Common myeloid progenitor, CD34-positive (primary cell): ENCODE measurements at regions not wholly inside any gene's neighbourhood (a gene's known extent, or its start where the extent isn't known, plus 50 kb on each side); places are given as distances from the start of the nearest gene placed in this dataset.

Experiments
- CTCF ChIA-PET: fragments of 350-600 bp; sonication (Branson Sonifier 250); formaldehyde crosslinking; loops from one replicate; lab custom pipeline; 2021; ENCODE audit warnings: antibody characterized with exemption; lab: Charles Lee
- POLR2A ChIA-PET: fragments of 350-600 bp; sonication (Branson Sonifier 250); formaldehyde crosslinking; loops from one replicate; lab custom pipeline; 2021; ENCODE audit warnings: antibody characterized with exemption; lab: Charles Lee
- DNase-seq, 3 donors: peaks; one replicate each; pipeline versions ENCODE4 v3.0.0 to v3.0.0-alpha.2; 2013
- H3K27ac ChIP-seq, 2 experiments: 1 replicate in 1 of 2; 2 replicates in 1 of 2; pipeline ENCODE4 v1.7.0; 2013; ENCODE audit warnings: inconsistent platforms in 2 of 2, low read length in 2 of 2, mild to moderate bottlenecking in 2 of 2, low read depth in 1 of 2, moderate library complexity in 1 of 2; ENCODE audit not compliant: severe bottlenecking in 2 of 2, insufficient read depth in 1 of 2, poor library complexity in 1 of 2
- H3K27me3 ChIP-seq, 5 experiments: replicated peaks in 2 of 5; 1 replicate in 3 of 5; 2 replicates in 2 of 5; pipeline versions ENCODE4 v1.6.1 to v1.7.0; 2013; ENCODE audit warnings: low read length in 4 of 5, mild to moderate bottlenecking in 2 of 5, moderate library complexity in 2 of 5, inconsistent platforms in 1 of 5; ENCODE audit not compliant: insufficient read depth in 5 of 5, control insufficient read depth in 4 of 5
- H3K36me3 ChIP-seq, 4 experiments: 1 replicate in 2 of 4; 2 replicates in 2 of 4; pipeline versions ENCODE4 v1.6.1 to v1.7.0; 2013; ENCODE audit warnings: low read length in 3 of 4, control low read depth in 1 of 4, mild to moderate bottlenecking in 1 of 4; ENCODE audit not compliant: control insufficient read depth in 4 of 4, insufficient read depth in 4 of 4
- H3K4me1 ChIP-seq, 4 experiments: 1 replicate in 3 of 4; 2 replicates in 1 of 4; pipeline versions ENCODE4 v1.6.1 to v1.7.1; 2013; ENCODE audit warnings: low read length in 3 of 4, mild to moderate bottlenecking in 3 of 4, control low read depth in 1 of 4, inconsistent platforms in 1 of 4, moderate library complexity in 1 of 4; ENCODE audit not compliant: control insufficient read depth in 4 of 4, insufficient read depth in 4 of 4; ENCODE audit errors: control extremely low read depth in 1 of 4
- H3K4me3 ChIP-seq, 7 experiments: 1 replicate in 4 of 7; 2 replicates in 3 of 7; pipeline versions ENCODE4 v1.5.1 to v1.7.0; 2013; ENCODE audit warnings: mild to moderate bottlenecking in 7 of 7, low read length in 6 of 7, moderate library complexity in 6 of 7, inconsistent platforms in 2 of 7, low read depth in 2 of 7, control low read depth in 1 of 7; ENCODE audit not compliant: insufficient read depth in 4 of 7, control insufficient read depth in 1 of 7; ENCODE audit errors: extremely low read depth in 1 of 7
- H3K9me3 ChIP-seq, 5 experiments: 1 replicate in 4 of 5; 2 replicates in 1 of 5; pipeline versions ENCODE4 v1.6.1 to v1.7.1; 2013; ENCODE audit warnings: low read length in 4 of 5, mild to moderate bottlenecking in 2 of 5, inconsistent platforms in 1 of 5, low read depth in 1 of 5, moderate library complexity in 1 of 5; ENCODE audit not compliant: control insufficient read depth in 4 of 5, insufficient read depth in 2 of 5; ENCODE audit errors: control extremely low read depth in 1 of 5
- WGBS: methylation state at CpG from one replicate; pipeline ENCODE4 v1.1.5; 2013; ENCODE audit not compliant: insufficient coverage; 5-methylcytosine and 5-hydroxymethylcytosine counted together

DNA sequence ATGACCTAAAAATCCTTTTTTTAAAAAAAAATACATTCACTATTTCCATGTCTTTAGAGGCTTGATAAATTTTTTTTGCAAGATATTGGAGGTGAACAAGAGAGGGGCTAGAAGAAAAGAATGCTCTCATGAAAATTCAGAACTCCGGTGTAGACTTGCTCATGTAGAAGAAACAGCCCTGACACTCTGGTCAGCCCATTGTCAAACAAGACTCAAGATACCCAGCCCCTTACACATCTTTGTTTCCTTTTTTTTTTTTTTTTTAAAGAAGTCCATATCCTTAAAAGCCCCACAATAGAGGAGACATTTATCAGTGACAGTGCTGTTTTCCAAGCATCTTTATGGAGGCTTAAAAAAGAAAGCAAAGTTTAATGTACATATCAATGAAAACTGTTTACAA is 196.8 kb upstream of the RORA start:
- Histone ChIP-seq H3K9me3 (no peaks in the 10 kb centered on the region), H3K4me3 (no peak overlapping the region), H3K4me1 (peaks cover 0 to 3% (median 0%) of the 10 kb centered on the region in 4 experiments), H3K27ac (no peak overlapping the region), H3K27me3 (no peaks in the 10 kb centered on the region), H3K36me3 (no peaks in the 10 kb centered on the region)
- WGBS = no CpG with 5 or more reads among the region's 1 CpG
- no peak for DNase-seq
- ChIA-PET CTCF (no interaction called here), POLR2A (no interaction called here)

DNA sequence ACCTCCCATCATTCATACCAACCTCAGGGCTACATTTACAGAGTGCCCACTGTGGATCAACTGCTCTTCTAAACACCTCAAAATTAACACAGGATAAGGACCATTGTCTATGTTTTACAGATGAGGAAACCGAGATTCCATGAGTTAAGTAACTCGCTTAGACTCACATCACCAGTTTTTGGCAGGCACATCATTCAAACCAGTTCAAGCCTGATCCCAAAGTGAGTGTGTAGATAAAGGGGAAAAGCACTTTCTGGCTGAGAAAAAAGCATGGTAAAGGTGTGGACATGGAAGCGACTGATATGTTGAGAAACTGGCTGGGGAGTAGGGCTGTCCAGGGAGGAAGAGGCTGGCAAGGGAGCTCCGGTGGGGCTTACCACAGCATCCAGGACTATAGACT is 193.7 kb upstream of the RORA start:
- H3K4me1 ChIP-seq = peaks cover 0 to 3% (median 0%) of the 10 kb centered on the region in 4 experiments
- DNase-seq = no peak
- no peaks in the 10 kb centered on the region for H3K36me3 ChIP-seq
- CTCF ChIA-PET = interaction anchor here (0.6 kb wide), 1 partner anchor 28 kb away, joined by 3 read pairs; no protein-coding TSS in a partner anchor
- H3K9me3 ChIP-seq = no peaks in the 10 kb centered on the region
- no peak overlapping the region for H3K4me3 ChIP-seq
- H3K27ac ChIP-seq = no peak overlapping the region
- POLR2A ChIA-PET = no interaction called here
- WGBS = 100% methylated on average over 2 of the region's 4 CpGs
- no peaks in the 10 kb centered on the region for H3K27me3 ChIP-seq

DNA sequence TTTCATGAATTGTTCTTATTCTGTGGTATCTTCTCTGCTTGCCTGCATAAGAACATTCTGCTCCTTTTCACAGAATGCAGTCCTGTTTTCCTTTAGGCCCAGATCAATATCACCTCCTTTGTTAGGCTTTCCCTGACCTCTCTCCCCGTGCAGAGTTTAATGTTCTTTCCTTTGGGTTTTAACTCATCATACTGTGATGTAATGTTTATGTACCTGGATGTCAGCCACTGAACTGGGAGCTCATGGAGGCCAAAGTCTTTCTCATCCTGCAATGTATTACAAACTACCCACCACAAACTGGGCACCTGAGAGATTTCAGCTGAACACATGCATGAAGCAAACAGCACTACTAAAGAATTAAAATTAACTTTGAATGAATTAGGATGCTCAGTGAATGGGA is 192.8 kb upstream of the RORA start:
- no peak for DNase-seq
- POLR2A ChIA-PET = no interaction called here
- H3K36me3 ChIP-seq = no peaks in the 10 kb centered on the region
- peaks cover 0 to 3% (median 0%) of the 10 kb centered on the region in 4 experiments for H3K4me1 ChIP-seq
- no peak overlapping the region for H3K27ac ChIP-seq
- no peaks in the 10 kb centered on the region for H3K9me3 ChIP-seq
- WGBS = no CpG with 5 or more reads among the region's 1 CpG
- H3K4me3 ChIP-seq = no peak overlapping the region
- CTCF ChIA-PET = no interaction called here
- H3K27me3 ChIP-seq = no peaks in the 10 kb centered on the region

DNA sequence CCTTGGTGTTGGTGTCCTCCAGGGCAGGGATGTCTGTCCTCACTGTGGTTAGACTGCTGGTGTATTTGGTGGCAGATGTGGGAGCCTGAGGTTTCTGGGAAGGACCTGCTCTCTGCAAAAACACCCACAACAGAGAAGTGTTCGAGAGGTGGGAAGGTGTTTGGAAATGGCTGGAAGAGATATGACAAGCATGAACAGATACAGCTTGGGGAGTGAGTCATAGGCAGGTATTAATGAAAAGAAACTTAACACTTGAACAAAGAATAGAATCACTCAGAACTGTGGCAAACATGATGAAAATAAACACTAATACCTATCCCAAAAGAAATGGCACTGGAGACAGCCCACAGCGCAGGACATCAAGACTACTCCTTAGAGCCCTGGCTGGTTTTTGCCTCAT is 192.4 kb upstream of the RORA start:
- Histone ChIP-seq H3K36me3 (no peaks in the 10 kb centered on the region), H3K9me3 (no peaks in the 10 kb centered on the region), H3K27ac (no peak overlapping the region), H3K4me1 (peaks cover 0 to under 1% (median 0%) of the 10 kb centered on the region in 4 experiments), H3K4me3 (no peak overlapping the region), H3K27me3 (no peaks in the 10 kb centered on the region)
- DNase-seq = no peak
- 92% methylated on average over 2 of the region's 2 CpGs for WGBS
- ChIA-PET POLR2A (no interaction called here), CTCF (no interaction called here)

DNA sequence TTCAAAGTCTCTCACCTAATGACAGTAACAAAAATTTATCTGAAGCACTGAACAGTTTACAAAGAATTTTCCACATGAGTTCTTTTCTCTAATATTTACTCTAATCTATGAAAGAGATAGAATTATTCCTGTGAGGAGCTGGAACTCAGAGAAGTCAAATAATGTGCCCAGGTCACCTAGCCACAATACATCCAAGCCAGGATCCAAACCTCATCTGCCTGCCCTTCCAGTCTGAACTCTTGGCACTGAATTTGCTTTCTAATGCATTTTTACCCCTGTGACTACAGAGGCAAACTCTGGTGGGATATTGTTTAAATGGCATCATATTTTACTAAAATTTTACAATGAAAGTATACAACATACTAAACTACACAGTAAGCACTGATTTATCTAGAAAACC is 191.4 kb upstream of the RORA start:
- H3K27ac ChIP-seq = no peak overlapping the region
- no peaks in the 10 kb centered on the region for H3K9me3 ChIP-seq
- H3K36me3 ChIP-seq = no peaks in the 10 kb centered on the region
- no peak overlapping the region for H3K4me3 ChIP-seq
- no peak for DNase-seq
- H3K4me1 ChIP-seq = no peaks in the 10 kb centered on the region
- ChIA-PET CTCF (no interaction called here), POLR2A (no interaction called here)
- no peaks in the 10 kb centered on the region for H3K27me3 ChIP-seq

DNA sequence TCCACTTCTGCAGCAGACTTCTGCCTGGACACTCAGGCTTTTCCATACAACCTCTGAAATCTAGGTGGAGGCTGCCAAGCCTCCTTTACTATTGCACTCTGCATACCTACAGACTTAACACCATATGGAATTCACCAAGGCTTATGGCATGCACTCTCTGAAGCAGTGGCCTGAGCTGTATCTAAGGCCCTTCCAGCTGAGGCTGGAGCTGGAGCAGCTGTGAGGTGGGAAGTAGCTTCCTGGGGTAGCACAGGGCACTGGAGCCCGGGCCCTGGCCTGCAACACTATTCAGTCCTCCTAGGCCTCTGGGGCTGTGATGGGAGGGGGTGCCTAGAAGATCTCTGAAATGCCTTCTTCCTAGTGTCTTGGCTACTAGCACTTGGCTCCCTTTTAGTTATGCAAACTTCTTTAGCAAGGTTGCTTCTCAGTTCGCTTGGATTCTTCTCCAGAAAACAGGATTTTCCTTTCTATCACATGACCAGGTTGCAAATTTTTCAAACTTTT is 186.6 kb upstream of the RORA start:
- no peaks in the 10 kb centered on the region for H3K36me3 ChIP-seq
- WGBS = 96% methylated on average over 2 of the region's 2 CpGs
- H3K4me1 ChIP-seq = no peaks in the 10 kb centered on the region
- CTCF ChIA-PET = no interaction called here
- POLR2A ChIA-PET = interaction anchor here (0.6 kb wide), 1 partner anchor 1077 kb away, joined by 3 read pairs; no protein-coding TSS in a partner anchor
- H3K9me3 ChIP-seq = no peaks in the 10 kb centered on the region
- no peaks in the 10 kb centered on the region for H3K27me3 ChIP-seq
- no peak overlapping the region for H3K27ac ChIP-seq
- no peak overlapping the region for H3K4me3 ChIP-seq
- no peak for DNase-seq

DNA sequence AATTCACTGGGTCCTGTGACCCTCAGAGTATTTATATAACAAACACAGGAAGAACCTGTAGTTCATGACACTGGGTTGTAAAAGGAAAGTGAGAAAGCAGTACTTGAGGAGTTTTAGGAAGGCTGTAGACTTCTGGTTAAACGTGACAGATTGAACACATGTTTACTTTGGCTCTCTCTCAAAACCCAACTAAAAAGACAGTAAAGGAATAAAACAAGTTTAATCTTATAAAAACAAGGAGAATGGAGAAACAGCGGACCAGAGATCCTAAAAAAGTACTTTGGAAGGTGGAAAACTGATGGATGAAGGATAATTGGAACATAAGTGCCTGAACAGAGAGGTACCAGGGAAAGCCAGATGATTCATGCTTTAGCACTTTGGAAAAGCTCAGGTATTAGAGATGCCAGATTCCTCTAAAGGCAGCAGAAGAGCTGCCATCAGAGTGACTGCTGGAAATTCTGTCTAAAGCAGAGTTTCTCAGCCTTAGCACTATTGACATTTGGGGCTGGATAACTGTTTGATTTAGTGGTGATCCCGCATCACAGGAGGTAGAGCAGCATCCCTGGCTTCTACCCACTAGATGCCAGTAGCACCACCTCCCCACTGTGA is 182.9 kb upstream of the RORA start:
- CTCF ChIA-PET = no interaction called here
- H3K27ac ChIP-seq = no peak overlapping the region
- WGBS = 67% methylated on average over 1 of the region's 3 CpGs
- H3K27me3 ChIP-seq = no peaks in the 10 kb centered on the region
- no peak overlapping the region for H3K4me3 ChIP-seq
- no peaks in the 10 kb centered on the region for H3K36me3 ChIP-seq
- no peak for DNase-seq
- POLR2A ChIA-PET = no interaction called here
- H3K4me1 ChIP-seq = no peaks in the 10 kb centered on the region
- H3K9me3 ChIP-seq = peaks cover 0 to 4% (median 0%) of the 10 kb centered on the region in 5 experiments
